Thoracic aorta (tissue), 2 donors: ENCODE measurements at regions not wholly inside any gene's neighbourhood (a gene's known extent, or its start where the extent isn't known, plus 50 kb on each side); places are given as distances from the start of the nearest gene placed in this dataset.
"Not testable (repeated sequence)": the region's sequence is repeated elsewhere in the genome, so short reads cannot be mapped to it uniquely, and the experiment has no call there.

Experiments used
- ATAC-seq: fragments of 150-250 bp; one replicate; pipeline ENCODE4 v1.8.0; 2017; ENCODE audit warnings: low read depth; ENCODE audit not compliant: insufficient number of reproducible peaks, low FRiP score
- DNase-seq: peaks from one replicate; pipeline ENCODE4 v3.0.0-alpha.2; 2020; ENCODE audit warnings: low spot score
- H3K27ac ChIP-seq, 2 donors: fragments of 200-600 bp; sonication (generic); 1 replicate in 1 of 2; 2 replicates in 1 of 2; pipeline ENCODE4 v1.5.1; 2016; ENCODE audit warnings: mild to moderate bottlenecking in 2 of 2, moderate library complexity in 2 of 2
- H3K27me3 ChIP-seq: fragments of 200-600 bp; sonication (generic); replicated peaks from 2 replicates; pipeline ENCODE4 v1.6.0; 2016; ENCODE audit warnings: mild to moderate bottlenecking; ENCODE audit not compliant: insufficient read depth
- H3K36me3 ChIP-seq: fragments of 200-600 bp; sonication (generic); one replicate; pipeline ENCODE4 v1.5.1; 2016
- H3K4me1 ChIP-seq, 2 donors: fragments of 200-600 bp; sonication (generic); 1 replicate in 1 of 2; 2 replicates in 1 of 2; pipeline versions ENCODE4 v1.5.1 to v1.6.0; 2016; ENCODE audit warnings: low read depth in 2 of 2, mild to moderate bottlenecking in 1 of 2; ENCODE audit not compliant: control insufficient read depth in 1 of 2
- H3K4me3 ChIP-seq: fragments of 200-600 bp; sonication (generic); 2 replicates; pipeline ENCODE4 v1.5.1; 2016; ENCODE audit warnings: mild to moderate bottlenecking
- H3K9me3 ChIP-seq: fragments of 200-600 bp; sonication (generic); 2 replicates; pipeline ENCODE4 v1.5.1; 2016
- TF ChIP-seq, protein P1 (sequence below): fragments of 200-600 bp; sonication (generic); IDR thresholded peaks from one replicate; pipeline ENCODE4 v1.5.1; 2019; ENCODE audit warnings: antibody characterized with exemption

DNA sequence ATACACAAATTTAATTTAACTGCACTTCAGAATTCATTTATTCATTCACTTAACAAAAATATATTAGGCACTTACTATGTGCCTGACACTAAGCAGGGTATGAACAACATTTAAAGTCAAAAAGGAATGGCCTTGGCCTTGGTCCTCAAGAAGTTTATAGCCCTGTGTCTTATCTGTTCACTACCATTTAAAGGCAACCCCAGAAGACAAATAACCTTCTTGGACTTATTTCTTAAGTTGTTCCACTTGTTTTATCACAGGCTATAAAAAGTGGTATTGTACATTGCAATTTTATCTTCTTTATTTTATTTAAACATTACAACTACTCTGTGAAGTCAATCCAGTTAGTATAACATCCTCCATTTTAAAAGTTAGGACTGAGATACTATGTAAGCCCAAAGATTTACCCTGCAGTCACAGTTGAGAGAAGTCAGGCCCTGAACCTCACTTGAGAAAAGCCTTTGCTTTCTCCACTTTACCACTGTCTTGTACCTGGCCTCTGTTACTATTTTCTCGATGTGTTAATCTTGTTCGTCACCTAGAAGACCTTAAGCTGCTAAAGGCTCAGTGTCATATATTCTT lies 305.6 kb upstream of the DIPK2B start:
- no peak overlapping the region for H3K27ac ChIP-seq
- H3K4me3 ChIP-seq: no peak overlapping the region
- no peaks in the 10 kb centered on the region for H3K36me3 ChIP-seq
- DNase-seq: no peak
- H3K4me1 ChIP-seq: peaks cover 0 to 5% of the 10 kb centered on the region in 2 donors
- ATAC-seq: no peak
- TF ChIP-seq, protein P1, sequence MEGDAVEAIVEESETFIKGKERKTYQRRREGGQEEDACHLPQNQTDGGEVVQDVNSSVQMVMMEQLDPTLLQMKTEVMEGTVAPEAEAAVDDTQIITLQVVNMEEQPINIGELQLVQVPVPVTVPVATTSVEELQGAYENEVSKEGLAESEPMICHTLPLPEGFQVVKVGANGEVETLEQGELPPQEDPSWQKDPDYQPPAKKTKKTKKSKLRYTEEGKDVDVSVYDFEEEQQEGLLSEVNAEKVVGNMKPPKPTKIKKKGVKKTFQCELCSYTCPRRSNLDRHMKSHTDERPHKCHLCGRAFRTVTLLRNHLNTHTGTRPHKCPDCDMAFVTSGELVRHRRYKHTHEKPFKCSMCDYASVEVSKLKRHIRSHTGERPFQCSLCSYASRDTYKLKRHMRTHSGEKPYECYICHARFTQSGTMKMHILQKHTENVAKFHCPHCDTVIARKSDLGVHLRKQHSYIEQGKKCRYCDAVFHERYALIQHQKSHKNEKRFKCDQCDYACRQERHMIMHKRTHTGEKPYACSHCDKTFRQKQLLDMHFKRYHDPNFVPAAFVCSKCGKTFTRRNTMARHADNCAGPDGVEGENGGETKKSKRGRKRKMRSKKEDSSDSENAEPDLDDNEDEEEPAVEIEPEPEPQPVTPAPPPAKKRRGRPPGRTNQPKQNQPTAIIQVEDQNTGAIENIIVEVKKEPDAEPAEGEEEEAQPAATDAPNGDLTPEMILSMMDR: no peak
- no peaks in the 10 kb centered on the region for H3K27me3 ChIP-seq
- H3K9me3 ChIP-seq: no peaks in the 10 kb centered on the region

DNA sequence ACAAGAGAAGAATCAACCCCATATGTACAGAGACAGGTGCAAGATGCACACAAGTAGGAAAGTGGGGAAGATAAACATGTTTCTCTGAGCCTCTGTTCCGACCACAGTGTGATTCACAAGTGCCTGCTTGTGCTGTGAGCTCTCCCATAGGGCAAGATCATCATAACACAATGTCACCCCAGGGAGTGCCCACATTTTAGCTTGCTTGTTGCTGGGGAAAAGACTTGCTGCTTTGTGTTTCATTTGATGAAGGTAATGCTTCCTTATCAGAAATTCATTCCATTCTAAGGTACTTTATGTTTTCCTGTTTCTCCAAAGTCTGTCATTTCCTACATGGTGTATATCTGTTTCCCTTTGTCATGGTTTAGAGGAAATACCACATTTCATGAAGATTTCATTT lies 304.5 kb upstream of the DIPK2B start:
- ATAC-seq (no peak), DNase-seq (no peak)
- no peak overlapping the region for H3K27ac ChIP-seq
- H3K4me1 ChIP-seq: peaks cover 0 to 5% of the 10 kb centered on the region in 2 donors
- TF ChIP-seq, protein P1: no peak
- H3K27me3 ChIP-seq: no peaks in the 10 kb centered on the region
- H3K36me3 ChIP-seq: no peaks in the 10 kb centered on the region
- no peaks in the 10 kb centered on the region for H3K9me3 ChIP-seq
- no peak overlapping the region for H3K4me3 ChIP-seq

DNA sequence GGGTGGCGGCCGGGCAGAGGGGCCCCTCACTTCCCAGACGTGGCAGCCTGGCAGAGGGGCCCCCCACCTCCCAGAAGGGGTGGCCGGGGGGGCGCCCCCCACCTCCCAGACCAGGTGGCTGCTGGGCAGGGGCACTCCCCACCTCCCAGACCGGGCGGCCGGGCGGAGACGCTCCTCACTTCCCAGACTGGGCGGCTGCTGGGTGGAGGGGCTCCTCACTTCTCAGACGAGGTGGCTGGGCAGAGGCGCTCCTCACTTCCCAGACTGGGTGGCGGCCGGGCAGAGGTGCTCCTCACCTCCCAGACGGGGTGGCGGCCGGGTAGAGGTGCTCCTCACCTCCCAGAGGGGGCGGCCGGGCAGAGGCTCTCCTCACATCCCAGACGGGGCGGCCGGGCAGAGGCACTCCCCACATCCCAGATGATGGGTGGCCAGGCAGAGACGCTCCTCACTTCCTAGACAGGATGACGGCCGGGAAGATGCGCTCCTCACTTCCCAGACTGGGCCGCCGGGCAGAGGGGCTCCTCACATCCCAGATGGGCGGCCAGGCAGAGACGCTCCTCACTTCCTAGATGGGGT lies 303.2 kb upstream of the DIPK2B start:
- not testable (repeated sequence) for DNase-seq, H3K9me3 ChIP-seq, ATAC-seq, H3K4me1 ChIP-seq, H3K36me3 ChIP-seq, H3K27me3 ChIP-seq, H3K27ac ChIP-seq, H3K4me3 ChIP-seq

DNA sequence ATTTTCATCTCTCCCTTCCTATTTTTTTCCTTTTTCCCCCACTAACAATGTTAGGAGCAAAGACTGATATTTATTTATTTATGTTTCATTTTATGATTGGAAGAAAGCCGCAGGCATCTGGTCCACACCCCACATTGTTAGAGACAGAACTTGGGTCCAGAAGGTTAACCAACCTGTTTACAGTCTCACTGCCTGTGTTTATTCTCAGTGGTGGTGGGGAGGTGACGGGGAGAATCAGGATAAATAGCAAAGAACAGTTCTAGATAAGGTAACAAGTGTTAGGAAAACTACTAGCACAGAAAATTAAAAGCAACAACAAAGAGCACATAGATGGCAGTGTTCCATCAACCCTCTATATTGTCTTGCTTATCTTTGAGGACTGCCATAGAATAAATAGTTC lies 301.7 kb upstream of the DIPK2B start:
- DNase-seq (no peak), ATAC-seq (no peak)
- H3K27ac ChIP-seq: no peak overlapping the region
- no peak overlapping the region for H3K4me3 ChIP-seq
- TF ChIP-seq, protein P1: no peak
- no peaks in the 10 kb centered on the region for H3K4me1 ChIP-seq
- H3K27me3 ChIP-seq: no peaks in the 10 kb centered on the region
- H3K9me3 ChIP-seq: no peaks in the 10 kb centered on the region
- H3K36me3 ChIP-seq: no peaks in the 10 kb centered on the region

DNA sequence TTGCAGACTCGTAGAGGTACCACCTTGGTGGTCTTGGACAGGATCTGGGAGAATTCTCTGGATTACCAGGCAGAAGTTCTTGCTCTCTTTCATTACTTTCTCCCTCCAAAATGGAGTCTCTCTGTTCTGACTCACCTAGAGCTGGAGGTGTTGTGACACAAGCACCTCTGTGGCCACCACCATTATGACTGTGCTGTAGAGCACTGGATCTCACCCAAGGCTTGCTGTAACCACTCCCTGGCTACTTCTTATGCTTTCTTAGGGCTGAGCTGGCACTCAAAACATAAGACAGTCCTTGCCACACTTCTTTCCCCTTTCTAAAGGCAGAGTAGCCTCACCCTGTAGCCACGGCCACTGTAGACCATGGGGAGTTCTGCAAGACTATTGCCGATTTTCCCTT lies 296.6 kb upstream of the DIPK2B start:
- DNase-seq (no peak), ATAC-seq (no peak)
- H3K36me3 ChIP-seq: no peaks in the 10 kb centered on the region
- no peaks in the 10 kb centered on the region for H3K4me1 ChIP-seq
- H3K4me3 ChIP-seq: no peak overlapping the region
- H3K9me3 ChIP-seq: no peaks in the 10 kb centered on the region
- no peaks in the 10 kb centered on the region for H3K27me3 ChIP-seq
- TF ChIP-seq, protein P1: no peak
- H3K27ac ChIP-seq: no peak overlapping the region

DNA sequence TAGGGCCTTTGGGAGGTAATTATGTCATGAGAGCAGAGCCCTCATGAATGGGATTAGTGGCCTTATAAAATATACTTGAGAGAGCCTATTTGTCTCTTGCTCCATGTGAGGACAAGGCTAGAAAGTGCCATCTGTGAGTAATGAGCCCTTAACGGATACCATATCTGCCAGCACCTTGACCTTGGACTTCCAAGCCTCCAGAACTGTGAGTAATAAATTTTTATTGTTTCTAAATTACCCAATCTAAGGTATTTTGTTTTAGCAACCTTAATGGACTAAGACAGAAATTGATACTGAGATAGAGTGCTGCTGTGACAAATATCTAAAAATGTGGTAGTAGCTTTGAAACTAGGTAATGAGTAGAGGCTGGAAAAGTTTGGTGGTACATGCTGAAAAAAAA lies 285.0 kb upstream of the DIPK2B start:
- Histone ChIP-seq H3K4me3 (no peak overlapping the region), H3K9me3 (no peaks in the 10 kb centered on the region), H3K36me3 (no peaks in the 10 kb centered on the region), H3K4me1 (no peaks in the 10 kb centered on the region), H3K27ac (no peak overlapping the region), H3K27me3 (no peaks in the 10 kb centered on the region)
- ATAC-seq (no peak), DNase-seq (no peak)
- TF ChIP-seq, protein P1: no peak
